ENCODE measurements at regions not wholly inside any gene's neighbourhood (a gene's known extent, or its start where the extent isn't known, plus 50 kb on each side); places are given as distances from the start of the nearest gene placed in this dataset.

- peak; percentile 79 for DNase-seq
These were observed 130.6 kb downstream of the SMAD6 start for GRCh38 chr15:66832664-66833063.

GRCh38 chr15:66833371-66833770 lies 131.3 kb downstream of the SMAD6 start:
- DNase-seq = no peak

GRCh38 chr15:66833803-66834202 lies 131.8 kb downstream of the SMAD6 start:
- DNase-seq = no peak

DNA sequence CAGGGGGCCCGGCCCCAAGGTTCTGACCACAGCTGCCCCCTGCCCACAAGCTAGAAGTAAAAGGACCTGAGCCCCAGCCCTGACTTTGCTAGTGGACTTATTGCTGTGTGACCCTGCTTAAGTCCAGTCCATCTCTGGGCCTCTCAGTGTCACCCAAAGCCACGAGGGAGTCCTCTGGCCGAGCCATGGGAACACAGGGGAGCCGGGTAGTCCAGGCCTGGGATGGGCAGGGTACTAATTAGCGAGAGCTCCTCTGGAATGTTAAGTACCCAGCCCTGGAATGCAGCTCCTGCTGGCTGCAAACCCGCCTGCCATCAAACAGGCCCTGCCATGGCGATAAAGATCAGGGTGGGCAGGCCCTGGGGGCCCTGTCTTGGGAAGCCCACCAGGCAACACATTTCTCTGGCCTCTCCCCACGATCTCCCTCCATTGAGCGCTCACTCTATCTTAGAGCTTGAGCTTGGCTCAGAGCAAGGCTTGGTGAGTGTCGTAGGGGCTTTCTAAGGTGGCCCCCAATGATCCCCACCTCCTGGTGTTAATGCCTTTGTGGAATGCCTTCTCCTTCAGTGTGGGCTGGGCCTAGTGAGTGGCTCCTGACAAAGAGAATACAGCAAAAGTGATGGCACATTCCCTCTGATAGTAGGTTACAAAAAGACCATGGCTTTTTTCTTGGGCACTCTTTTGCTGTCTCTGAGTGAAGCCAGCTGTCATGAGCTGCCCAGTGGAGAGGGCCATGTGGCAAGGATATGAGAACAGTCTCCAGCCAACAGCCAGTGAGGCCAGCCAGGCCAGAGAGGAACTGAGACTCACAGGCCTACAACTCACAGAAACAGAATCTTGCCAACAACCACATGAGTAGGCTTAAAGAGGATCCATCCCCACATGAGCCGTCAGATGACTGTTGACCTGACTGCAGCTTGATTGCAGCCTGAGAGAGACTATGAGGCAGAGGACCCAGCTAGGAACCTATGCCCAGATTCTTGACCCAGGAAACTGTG lies 133.1 kb downstream of the SMAD6 start:
- DNase-seq = no peak

DNA sequence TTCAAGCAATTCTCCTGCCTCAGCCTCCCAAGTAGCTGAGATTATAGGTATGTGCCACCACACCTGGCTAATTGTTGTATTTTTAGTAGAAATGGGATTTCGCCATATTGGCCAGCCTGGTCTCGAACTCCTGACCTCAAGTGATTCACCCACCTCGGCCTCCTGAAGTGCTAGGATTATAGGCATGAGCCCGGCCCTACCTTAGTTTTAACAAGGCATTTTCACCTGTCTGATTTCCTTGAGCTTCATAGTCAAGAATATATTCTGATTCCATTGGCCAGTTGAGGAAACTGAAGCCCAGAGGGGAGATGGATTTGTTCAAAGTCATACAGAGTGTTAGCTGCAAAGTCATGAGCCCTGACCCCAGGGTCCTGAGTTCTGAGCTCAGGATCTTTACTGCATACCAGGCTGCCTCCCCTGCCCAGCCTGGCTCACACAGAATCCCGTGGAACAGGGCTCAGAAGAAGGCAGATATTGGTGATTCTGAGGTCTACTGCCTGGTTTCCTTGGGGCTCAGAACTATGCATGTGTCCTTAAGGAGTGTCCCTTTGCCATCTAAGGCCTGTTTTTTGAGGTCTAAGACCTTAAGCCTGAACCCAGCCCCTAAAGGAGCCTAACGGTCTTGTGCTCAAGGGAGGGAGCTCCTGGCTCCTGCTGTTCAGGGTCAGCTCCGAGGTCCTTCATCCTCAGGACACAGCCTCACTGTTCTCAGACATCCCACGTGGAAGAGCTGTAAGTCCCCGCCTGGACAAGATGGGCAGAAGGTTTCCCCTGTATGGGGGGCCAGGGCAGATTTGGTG lies 134.4 kb downstream of the SMAD6 start:
- DNase-seq = no peak

- DNase-seq = no peak
These were observed 136.2 kb downstream of the SMAD6 start for GRCh38 chr15:66838202-66838601.

DNA sequence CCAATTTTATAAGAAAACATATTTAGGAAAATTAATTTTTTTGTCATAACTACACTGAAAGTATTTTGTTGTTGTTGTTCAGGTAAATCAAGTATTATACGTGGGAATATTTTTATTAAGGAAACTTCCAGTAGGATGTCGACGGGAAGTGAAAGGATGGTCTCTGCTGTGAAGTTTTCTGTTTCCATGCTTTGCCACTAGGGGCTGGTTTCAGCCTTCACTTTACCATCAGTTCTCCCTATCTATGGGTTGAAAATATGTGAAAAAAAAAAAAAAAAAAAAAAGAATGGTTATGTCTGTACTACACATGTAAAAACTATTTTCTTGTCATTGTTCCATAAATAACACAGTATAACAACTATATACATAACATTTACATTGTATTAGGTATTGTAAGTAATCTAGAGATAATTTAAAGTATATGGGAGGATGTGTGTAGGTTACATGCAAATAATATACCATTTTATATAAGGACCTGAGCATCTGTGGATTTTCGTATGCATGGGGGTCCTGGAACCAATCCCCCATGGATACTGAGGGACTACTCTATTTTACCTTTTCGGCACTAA lies 136.7 kb downstream of the SMAD6 start:
- peak; percentile 71 for DNase-seq

DNA sequence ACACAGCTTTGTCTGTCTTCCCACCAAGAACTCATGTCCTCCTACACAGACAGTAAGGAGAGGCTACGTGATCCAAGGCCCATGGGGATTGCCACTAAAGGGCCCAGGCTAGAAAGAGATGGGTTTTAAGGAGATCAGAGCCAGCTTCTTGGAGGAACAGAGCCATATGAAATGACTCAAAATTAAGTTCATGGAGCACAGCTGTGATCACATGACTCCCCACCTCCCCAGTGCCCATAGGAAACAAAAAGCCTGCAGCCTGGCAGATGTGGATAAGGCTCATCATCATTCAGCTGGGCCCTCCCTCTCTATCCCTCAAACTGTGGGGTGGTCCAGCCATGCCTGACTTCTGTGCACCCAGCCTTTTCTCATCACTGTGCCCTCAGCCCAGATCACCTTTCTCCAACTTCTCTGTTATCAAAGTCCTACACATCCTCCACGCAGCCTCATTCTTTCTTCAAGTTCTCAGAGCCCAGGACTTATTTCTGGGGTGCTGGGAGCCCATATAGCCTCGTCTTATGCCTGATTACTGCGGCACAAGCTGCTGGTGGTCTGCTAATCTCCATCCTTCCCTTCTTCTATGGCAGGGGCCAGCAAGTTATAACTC lies 137.6 kb downstream of the SMAD6 start:
- peak; percentile 34 for DNase-seq

DNA sequence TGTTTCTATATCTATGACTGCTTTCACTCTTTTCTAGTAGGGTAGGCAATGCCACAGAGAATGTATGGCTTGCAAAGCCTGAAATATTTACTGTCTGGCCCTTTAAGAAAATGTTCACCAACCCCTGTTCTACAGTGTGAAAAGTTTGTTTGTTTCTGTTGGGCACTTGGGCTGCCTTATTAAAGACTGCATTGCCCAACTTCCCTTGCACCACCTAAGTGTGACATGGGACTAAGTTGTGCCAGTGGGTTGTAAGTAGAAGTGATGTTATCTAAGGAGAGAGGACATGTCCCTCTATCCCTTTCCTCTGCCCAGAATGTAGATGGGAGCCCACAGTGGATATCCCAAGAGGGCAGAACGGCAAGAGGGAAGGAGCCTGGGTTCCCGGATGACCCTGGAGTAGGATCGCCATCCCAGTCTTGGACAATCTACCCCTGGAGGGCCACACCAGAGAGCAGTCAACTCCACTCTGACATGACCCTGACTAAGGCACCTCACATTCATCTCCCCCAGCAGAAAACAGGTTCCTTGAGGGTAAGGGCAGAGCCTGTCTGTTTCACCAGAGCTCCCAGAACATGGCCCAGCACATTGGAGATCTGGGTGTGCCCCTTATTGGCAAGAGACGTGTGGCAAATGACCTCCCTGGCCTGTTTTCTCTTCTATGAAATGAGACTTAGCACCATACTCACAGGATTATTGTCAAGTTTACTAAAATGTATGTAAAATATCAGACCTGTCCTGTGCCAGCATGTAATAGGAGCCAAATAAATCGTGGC lies 138.8 kb downstream of the SMAD6 start:
- DNase-seq = no peak

DNA sequence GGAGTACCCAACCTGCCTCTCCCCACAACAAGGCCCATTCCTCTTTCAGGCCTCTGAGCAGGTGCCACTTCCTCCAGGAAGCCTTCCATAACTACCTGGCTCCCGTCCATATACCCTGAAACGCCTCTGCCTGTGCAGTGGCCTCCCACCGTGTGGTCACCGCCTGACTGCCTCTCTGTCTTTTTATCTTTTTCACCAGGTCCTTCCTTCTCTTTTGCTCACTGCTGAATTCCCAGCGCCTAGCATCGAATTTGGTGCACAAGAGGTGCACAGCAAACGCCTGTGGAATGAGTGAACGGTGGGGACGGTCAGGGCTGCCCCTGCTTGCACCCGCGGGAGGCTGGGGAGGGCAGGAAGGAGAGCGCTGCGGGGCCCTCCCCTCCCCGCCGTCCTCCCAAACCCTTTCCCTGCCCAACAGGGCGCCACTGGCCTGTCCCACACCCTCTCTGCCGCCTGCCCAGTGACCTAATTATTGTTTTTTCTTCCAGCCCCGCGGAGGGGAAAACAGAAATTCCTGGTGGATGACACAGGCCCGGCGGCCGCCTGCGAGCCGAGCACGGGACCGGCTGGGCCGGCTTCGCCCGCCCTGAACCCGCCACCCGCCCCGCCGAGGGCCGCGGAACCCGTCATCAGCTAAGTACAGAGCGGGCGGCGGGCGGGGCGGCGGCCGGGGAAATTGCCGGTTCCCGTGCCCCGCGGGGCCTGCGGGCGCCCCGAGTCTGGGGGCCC lies 140.1 kb downstream of the SMAD6 start:
- DNase-seq = peak; percentile 89

- DNase-seq = peak; percentile 65
These were observed 140.8 kb downstream of the SMAD6 start for GRCh38 chr15:66842710-66843441.

GRCh38 chr15:66843581-66843980 lies 141.5 kb downstream of the SMAD6 start:
- DNase-seq = no peak

DNA sequence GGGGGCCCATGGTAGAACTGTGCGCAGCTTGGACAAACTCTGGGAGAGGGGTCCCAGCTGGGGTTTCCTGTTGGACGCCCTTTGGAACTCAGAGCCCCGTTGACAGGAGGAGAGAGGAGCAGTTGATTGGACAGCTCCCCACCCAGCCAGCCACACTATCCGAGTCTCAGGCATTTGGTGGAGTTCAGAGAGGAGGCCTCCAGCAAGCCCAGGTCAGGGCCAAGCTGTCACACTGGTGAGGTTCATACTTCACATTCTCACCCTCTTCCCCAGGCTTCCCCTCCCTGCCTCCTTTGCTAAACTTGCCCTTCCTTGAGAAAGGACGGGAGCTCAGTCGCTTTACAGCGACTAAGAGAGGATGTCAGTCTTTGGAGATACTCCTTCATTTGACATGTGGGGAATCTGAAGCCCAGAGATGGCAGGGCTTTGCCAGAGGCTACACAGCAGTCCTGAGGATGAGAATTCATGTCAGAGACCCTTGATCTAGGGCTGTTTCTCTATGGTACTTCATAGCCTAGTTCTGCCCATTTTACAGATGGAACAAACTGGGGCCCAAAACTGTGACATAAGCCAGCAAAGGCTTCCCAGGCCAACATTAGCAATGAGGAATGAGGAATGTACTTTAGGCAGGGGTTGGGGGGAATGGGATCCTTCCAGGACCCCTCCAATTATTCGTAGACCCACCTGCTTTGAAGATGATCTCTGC lies 142.2 kb downstream of the SMAD6 start:
- no peak for DNase-seq

DNA sequence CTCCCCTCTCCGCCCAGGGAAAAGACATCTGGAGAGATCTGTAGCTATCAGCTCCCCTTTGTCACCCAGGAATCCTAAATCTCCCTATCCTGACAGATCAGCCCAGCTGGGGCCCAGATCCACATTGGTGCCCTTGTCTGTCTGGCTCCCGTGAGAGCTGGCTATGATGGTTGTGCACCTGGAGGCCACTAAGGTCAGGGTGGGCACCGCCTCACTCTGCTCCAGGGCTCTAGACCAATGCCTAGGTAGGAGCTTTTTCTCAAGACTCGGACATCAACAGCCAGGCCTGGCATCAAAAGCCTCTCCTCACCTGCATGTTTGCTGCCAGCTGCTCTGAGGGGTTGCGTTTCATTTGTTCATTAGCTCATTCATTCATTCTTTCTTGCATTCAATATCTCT lies 142.7 kb downstream of the SMAD6 start:
- DNase-seq = no peak

- DNase-seq = no peak
These were observed 143.3 kb downstream of the SMAD6 start for GRCh38 chr15:66845266-66845785.

GRCh38 chr15:66846031-66846430 lies 144.0 kb downstream of the SMAD6 start:
- no peak for DNase-seq

GRCh38 chr15:66846811-66847210 lies 144.8 kb downstream of the SMAD6 start:
- no peak for DNase-seq

- no peak for DNase-seq
These were observed 145.5 kb downstream of the SMAD6 start for GRCh38 chr15:66847565-66847991.

DNA sequence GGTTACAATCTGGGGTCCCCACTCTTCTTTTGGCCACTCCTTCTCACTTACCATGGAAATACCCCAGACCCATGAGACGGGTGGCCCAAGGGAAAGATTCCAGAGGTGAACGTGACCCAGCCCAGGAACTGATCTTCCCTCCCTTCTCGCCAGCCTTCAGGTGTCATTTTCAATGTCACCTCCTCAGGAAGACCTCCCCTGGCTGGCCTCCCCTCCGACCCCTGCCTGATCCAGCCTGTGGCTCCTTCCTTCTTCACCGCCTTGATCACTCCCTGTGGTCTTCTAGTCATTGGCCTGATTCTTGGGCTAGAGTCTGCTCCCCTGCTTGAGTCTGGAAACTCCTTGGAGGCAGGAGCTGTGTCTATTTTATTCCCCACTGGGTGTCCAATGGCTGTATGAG lies 146.1 kb downstream of the SMAD6 start:
- no peak for DNase-seq

All from fibroblast of skin of abdomen (primary cell).